GM19025 (cell line): ENCODE measurements at regions not wholly inside any gene's neighbourhood (a gene's known extent, or its start where the extent isn't known, plus 50 kb on each side); places are given as distances from the start of the nearest gene placed in this dataset.

Source experiments
- ATAC-seq: cut with Tn5 transposase; IDR thresholded peaks from one replicate; pipeline ENCODE4 v1.9.1; 2021; ENCODE audit warnings: mild to moderate bottlenecking, low read depth, moderate library complexity; ENCODE audit not compliant: unreplicated experiment

DNA sequence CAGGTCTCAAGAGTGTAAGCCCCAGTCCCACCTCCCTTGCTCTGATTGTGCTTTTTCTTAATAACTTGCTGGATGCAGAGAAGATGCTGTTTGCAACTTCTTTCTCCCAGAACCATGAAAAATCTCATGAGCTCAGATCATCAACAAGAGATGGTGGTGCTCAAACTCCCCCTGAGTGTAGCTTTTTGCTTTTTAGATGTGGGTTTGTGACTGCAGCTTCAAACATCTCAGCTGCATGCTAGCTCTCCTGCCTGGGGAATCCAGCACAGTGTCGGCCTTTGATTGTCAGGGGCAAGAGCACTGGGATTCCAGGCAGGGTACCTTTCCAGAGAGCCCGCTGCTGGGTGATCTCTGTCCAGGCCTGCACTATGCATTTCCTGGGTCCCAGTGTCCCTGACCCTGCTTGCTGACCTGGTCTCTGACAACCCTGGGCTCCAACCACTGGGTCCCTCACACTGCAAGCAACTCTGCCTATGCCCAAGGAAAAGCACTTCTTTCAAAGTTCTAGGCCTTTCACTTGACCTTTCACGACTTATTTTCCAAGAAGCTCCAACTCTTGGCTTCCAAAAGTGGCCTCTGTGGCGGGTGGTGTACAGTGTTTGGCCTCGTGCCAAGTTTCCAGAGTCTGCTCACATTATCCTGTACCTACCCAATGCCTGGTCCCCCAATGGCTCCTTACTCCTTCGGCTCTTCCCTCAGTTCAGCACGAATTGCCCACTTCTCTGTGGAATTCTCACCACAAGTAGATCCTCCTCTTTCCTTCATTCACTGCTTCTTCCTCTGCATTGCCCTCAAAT is 69.7 kb upstream of the LY86 start:
- ATAC-seq, result no peak

DNA sequence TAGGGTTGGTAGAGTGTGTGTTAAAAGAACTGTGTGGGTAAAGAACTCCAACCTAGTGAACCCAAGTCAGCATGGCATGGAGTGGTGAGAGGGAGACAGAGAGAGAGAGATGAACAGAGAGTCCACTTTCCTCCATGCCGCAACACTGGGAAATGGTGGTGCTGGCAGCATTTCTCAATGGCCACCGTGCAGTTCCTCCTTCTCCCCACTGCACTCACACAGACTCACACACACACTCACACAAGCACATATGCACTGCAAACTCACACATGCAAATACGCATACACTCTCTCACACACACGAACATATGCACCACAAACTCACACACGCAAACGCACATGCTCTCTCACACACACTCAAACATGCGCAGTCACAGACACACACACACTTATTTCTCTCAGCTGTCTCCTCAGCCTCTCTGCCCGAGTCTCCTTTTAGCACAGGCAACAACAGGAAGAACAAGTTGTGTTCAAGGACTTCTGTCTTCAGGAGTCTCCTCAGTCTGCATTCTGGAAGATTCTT is 66.5 kb upstream of the LY86 start:
- ATAC-seq, result no peak

DNA sequence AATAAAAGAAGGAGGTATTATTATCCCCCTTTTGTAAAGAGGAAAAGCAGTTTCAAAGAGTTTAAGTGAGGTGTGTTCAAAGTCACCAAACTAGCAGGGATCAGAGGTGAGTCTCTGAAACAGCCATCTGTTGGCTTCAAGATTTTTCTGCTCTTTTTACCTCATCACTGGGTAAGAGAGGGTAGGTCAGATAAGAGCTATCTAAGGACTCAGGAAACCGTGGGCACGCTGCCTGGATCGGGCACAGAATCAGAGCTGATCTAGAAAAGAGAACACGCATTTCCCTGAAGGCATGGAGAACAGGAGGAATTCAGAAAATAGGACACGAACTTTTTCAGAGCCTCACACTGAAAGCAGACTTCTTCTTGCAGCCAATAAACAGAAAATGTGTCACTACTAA is 65.8 kb upstream of the LY86 start:
- no peak for ATAC-seq

- ATAC-seq, result no peak
Measured at GRCh38 chr6:6524951-6525350, 63.6 kb upstream of the LY86 start.

- ATAC-seq, result no peak
Measured at GRCh38 chr6:6525933-6526332, 62.6 kb upstream of the LY86 start.

DNA sequence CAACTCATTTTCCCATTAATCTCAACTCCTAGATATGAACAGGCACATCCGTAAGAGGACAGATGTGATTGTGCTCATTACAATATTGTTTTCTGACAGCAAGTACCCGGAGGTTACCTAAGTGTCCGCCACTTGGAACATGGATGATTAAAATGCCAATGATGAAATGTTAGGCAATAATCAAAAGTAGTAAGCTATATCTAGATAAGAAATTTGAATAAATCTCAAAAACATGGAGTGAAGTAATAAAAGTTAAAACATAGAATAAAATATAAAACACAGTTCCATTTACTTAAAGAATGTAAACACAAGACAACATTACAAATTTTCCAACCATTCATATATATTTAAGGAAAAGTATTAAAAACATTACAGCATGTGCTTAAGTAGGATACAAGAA is 59.2 kb upstream of the LY86 start:
- ATAC-seq, result no peak

DNA sequence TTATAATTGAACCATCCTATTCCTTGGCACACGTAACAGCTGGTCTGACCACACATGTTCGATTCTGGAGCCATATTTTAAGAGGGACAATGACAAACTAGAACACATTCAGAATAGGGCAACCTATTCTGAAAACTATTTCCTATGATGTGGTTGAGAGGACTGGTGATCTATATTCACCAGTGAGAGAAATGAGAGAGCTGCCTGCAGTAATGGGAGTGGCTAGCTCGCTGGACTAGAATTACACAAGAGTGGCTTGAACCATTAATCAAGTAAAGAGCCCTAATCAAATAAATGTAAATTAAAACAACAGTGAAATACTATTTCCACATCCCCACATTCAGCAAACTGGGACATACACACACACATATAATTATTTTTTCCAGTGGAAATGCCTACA is 55.3 kb upstream of the LY86 start:
- ATAC-seq, result no peak

GRCh38 chr6:6534399-6534798 is 54.1 kb upstream of the LY86 start:
- no peak for ATAC-seq

DNA sequence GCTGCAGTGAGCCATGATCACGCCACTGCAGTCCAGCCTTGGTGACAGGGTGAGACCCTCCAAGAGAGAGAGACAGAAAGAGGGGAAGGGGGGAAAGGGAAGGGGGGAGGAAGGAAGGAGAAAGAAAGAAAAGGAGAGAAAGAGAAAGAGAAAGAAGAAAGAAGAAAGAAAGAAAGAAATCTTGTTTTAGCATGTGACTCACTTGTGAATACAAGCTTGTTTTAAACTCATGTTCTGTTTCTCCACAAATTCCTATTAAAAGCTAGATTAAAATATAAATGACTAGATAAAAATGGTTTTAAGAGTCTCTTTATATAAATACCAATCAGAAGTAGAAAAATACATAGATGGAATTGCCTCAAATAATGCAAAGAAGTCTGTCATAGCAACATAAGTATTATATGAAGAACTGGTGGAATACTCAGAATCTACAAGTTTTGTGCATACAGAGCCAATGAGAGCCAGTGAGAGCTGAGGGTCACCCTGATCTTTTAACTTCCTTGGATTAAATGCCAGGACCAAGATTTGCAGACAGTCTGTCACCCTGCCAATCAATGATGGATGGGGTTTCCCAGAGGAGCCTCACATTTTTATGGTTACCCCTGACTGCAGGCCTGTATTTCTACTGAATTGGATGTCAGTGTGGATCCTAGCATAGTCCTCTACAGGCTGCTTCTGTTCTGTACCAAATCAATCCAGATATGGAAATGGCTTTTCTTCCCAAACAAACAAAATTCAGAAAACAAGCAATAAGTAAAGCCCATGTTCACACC is 50.8 kb upstream of the LY86 start:
- ATAC-seq, result no peak

DNA sequence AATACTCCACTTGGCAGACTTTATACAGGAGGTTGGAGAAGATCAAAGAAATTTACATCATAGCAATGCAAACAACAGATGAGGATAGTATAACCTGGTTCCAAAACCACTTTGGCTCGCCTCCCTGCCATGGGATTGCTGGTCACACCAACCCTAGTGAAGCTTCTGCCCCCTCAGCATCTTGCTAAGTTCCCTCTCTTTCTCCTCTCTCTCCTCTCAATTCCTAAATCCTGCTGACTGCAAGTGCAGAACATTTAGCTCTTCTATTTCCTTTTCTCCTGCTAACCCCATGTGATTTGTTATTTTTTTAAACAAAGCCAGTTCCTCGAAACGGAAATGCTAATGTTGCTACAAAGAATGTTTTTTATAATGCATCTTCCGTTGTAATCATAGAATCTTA is 50.3 kb upstream of the LY86 start:
- no peak for ATAC-seq
